ENCODE measurements at regions not wholly inside any gene's neighbourhood (a gene's known extent, or its start where the extent isn't known, plus 50 kb on each side); places are given as distances from the start of the nearest gene placed in this dataset.

DNA sequence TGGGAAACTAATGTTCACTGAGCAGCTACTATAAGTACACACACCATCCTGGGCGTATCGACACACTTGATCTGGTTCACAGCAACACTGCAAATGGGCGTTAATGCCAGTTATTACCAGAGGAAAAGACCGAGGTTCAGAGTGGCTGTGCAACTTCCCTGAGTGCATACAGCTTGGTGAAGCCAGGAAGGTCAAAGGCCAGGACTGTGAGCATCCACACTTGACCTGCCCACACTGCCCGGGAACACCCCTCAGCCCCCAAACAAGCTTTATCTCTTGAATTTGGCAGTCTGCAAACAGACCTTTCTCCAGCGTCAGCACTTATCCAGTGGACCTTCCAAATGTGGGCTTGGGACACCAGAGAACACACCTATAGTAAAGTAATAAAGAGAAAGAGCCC, 312.6 kb downstream of the BCL11B start:
- no peak for DNase-seq (ENCODE audit: low read depth)

- DNase-seq (ENCODE audit: low read depth) = no peak
Observed at GRCh38 chr14:98959958-98960616, 311.9 kb downstream of the BCL11B start.

DNA sequence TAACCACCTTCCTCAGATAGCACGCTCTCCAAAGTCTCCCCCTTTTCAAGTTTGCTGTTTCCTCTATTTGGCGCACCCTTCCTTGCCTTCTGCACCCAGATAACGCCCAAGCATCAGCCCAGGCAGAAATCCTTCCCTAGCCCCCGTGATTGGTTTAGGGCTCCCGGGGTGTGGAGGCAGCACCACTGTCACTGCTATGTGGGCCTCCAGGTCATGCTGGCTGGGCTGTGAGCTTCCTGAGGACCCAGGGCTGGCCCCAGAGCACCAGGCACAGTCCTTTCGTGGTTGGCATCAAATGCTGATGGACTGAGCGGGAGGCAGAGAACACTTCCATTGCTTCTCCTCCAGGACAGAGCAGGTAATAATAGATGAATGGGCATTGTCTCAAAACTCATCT, 311.4 kb downstream of the BCL11B start:
- no peak for DNase-seq (ENCODE audit: low read depth)

DNA sequence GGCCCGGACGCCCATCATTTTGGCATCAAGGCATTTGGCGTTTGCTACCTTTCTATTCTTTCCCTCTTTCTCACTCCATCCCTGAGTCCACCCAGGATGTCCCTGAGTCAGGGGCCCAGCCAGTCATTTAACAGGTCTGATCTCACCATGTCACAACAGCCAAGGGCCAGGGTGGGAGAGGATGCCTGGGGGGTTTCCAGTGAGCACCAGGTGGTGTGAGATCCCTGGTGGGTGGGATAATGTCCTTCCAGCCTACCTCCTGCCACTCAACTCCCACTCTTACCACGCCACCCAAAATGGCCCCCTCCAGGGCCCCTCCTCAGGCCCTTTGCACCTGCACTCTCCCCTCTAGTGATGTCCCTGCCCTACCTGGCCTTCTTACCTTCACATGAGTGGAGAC, 310.8 kb downstream of the BCL11B start:
- no peak for DNase-seq (ENCODE audit: low read depth)

- DNase-seq (ENCODE audit: low read depth) = no peak
Observed at GRCh38 chr14:98962118-98962517, 309.9 kb downstream of the BCL11B start.

DNA sequence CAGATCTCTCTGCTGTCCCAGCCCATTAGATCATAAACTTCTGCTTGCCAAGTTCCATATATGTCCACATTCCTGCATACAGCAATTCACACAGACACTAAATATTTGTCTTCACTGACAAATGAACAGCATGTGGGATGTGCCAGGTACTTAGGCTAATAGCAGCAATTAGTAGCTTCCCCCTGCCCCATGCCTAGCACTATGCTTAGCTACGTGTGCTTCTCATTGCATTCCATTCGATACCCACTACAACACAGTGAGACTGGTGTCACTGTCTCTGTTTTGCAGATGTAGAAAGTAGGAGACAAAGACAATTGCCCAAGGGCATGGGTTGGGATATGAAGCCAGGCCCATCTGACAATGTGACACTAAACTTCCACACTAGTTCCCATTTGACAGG, 308.4 kb downstream of the BCL11B start:
- DNase-seq (ENCODE audit: low read depth) = no peak

DNA sequence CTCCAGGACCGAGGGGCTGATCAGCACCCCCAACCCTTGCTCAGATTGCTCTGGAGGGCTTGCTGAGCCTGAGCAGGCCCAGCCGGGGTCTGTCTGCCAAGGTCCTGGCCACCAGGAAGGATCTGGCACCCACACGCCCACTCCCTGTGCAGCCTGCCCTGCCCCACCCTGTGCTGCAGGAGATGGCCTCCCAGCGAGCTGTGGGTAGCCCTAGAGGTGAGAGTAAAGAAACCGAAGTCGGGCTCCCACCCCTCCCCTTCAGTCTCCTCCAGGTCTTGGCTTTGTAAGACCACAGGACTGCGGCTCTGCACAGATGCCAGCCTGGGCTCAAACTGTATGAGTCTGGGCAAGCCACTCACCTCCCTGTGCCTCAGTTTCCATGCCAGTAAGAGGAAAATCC, 307.8 kb downstream of the BCL11B start:
- DNase-seq (ENCODE audit: low read depth) = no peak

DNA sequence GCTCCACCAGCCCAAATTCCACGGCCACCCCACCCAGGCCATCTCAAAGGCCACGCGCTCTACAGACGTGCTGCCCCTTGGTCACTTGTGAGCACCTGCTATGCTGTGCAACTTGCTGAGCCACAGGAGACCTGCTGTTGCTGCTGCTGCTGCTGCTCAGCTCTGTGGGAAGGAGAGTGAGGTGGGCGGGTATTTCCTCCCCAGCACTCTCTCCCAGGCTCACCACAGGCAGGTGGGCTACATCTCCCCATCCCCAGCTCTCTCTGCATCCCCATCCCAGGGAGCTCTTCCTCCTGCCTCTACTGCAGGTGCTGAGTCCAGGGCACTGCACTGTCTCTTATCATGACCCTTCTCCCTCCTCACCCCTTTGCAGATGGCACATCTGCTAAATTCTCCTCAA, 306.9 kb downstream of the BCL11B start:
- DNase-seq (ENCODE audit: low read depth) = no peak

- DNase-seq (ENCODE audit: low read depth) = no peak
Observed at GRCh38 chr14:98966016-98966415, 306.0 kb downstream of the BCL11B start.

DNA sequence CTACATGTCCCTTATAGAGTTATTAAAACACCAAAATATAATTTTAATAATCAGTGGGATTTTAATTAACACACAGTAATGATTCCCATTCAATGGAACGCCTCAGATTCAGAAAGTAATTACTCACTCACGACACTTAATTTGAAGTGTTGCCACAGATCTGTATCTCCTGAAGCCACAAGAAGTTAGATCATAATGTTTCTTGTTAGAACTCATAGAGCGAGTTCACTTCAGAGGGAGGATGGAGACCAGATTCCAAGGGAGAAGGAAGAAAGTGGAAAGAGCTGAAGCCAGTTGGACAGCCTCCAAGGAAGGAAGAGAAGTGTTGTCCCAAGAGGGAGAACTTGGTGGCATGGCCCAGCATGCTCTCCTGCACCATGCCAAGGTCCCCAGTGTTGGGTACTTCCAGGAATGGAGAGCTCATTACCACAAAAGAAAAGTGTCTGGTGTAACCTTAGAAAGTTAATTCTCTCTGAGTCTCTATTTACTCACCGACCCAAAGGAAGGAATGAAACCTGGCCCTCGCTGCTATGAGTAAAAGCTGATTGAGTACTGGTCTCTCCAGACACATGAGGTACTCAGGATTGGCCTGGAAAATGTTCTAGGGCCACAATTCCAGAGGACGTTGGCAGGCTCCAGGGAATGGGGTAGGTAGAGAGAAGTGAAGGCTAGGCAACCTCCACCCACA, 305.4 kb downstream of the BCL11B start:
- DNase-seq (ENCODE audit: low read depth) = no peak

DNA sequence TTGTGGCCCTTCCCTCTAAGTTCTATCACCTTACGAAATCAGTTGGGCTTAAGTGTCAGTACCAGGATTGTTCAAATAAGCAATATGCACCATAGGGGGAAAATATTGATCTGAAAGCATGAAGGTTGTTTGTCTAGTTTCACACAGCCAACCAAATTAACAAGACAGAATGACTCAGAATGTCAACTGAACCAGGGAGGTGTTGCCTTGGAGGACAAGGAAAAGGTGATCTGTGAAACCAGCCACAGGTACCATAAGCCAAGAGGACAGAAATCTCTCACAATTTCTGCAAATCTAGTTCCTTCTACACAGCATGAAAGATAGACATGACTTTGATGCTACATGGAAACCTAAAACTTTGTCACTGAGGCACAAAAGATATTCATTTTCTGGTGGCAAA, 297.9 kb downstream of the BCL11B start:
- DNase-seq (ENCODE audit: low read depth) = no peak

- no peak for DNase-seq (ENCODE audit: low read depth)
Observed at GRCh38 chr14:98976271-98976670, 295.7 kb downstream of the BCL11B start.

DNA sequence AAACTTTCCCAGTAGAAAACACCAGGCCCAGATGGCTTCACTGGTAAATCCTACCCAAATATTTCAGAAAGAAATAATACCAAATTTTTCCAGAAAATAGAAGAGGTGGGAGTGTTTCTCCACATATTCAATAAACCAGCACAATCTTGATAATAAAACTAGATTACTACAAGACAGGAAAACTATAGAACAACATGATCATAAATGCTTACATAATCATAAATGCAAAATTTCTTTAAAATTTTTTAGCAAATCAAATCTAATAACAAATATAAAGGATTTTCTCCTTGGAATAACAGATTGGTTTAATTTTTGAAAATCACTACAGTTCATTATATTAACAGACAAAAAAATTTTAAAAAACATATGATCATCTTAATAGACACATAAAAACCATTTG, 294.5 kb downstream of the BCL11B start:
- DNase-seq (ENCODE audit: low read depth) = no peak

DNA sequence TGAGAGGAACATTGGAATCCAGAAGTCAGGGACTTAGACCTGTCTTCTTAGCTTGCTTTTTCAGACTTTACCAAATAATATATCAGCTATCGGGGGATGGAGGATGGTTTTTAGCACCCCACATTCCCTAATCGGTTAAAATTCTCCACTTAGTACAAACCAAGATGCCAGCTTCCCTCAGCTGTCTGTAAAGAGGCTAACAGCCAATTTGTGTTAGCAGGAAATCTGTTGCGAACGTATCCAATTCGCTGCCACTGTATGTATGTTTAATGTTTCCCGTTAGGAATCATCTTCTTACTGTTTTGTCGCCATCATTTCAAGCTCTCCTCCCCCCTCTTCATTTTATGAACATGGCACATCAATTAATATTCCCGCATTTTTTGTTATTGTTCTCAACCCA, 289.0 kb downstream of the BCL11B start:
- no peak for DNase-seq (ENCODE audit: low read depth)

- DNase-seq (ENCODE audit: low read depth) = no peak
Observed at GRCh38 chr14:98984027-98984718, 287.8 kb downstream of the BCL11B start.

DNA sequence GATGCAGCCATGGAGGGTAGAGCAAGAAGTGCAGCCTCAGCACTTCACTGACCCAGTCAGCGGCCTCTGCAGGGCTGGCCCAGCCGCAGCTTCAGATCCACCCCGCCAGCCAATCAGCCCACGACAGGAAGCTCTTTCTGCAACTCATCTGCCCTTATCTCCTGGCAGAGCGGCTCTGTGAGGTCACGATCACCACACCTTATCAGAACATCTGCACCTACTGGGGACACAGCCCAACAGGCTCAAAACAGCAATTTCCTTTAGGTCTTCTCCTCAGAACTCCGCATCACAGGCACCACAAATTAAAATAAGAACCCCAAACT, 287.3 kb downstream of the BCL11B start:
- DNase-seq (ENCODE audit: low read depth) = no peak

GRCh38 chr14:98993818-98994217, 278.2 kb downstream of the BCL11B start:
- DNase-seq (ENCODE audit: low read depth) = no peak

DNA sequence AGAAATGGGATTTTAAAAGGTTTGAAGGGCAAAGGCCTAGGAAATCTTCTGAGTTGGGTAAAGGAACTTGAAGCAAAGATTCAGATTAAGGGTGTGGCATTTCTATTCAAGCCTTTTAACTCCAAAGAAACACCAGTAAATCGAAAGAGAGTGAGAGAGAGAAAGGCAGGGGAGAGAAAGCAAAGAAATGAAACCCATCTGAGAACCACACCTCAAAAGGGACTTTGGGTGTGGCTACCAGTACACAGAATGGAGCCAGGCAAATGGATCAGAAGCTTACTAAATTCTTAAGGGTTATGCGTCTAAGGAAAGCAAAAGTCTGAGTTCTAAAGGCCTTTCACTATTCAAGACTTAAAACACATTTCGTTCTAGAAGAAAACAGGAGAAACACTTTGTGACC, 277.4 kb downstream of the BCL11B start:
- no peak for DNase-seq (ENCODE audit: low read depth)

- DNase-seq (ENCODE audit: low read depth) = no peak
Observed at GRCh38 chr14:98997526-98998205, 274.3 kb downstream of the BCL11B start.

GRCh38 chr14:98999345-98999744, 272.7 kb downstream of the BCL11B start:
- DNase-seq (ENCODE audit: low read depth) = no peak

GRCh38 chr14:98999901-99000300, 272.1 kb downstream of the BCL11B start:
- DNase-seq (ENCODE audit: low read depth) = no peak

GRCh38 chr14:99001241-99001640, 270.8 kb downstream of the BCL11B start:
- no peak for DNase-seq (ENCODE audit: low read depth)

DNA sequence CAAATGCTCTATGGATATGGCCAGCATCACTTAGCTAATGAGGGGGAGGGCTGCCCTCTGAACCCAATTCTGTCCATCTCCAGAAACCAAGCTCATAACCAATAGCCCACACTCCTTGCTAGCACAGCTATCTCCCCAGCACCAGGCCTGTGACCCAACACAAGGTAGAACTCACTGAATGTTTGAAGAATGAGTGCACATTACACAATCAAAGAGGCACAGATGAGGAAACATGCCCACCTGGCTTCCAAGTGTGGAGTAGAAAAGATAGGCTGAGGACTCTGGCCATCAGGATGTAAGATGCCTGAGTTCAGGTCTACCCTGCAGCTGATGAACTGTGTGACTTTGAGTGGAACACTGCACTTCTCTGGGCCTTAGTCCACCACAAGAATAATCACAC, 268.4 kb downstream of the BCL11B start:
- DNase-seq (ENCODE audit: low read depth) = no peak

Measured in fibroblast of gingiva (primary cell).